ENCODE measurements at regions not wholly inside any gene's neighbourhood (a gene's known extent, or its start where the extent isn't known, plus 50 kb on each side); places are given as distances from the start of the nearest gene placed in this dataset.

GRCh38 chr4:34289962-34290361 lies 1954.4 kb downstream of the ARAP2 start:
- DNase-seq (ENCODE audit: low read depth in 1 of 2, low spot score in 1 of 2): no peak
- CTCF ChIA-PET: no interaction called here
- POLR2A ChIA-PET: no interaction called here

DNA sequence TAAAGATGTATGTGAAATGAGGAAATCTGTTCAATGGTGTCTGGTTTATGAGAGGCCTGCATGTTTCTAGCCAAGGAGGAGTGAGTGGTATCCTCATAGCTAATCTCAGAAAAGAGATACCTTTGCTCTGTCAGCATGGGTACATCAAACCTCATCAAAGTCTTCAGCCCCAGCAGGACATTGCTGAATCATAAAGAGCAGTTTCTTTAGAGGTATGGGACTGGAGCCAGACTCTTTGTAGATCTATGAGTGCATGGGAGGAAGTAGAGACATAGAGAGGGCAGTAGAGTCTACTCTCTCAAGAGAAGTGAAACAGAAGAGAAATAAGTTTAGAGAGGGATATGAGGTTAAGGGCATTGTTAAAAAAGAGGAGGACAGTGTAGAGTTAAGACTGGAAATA lies 1950.9 kb downstream of the ARAP2 start:
- CTCF ChIA-PET: no interaction called here
- Histone ChIP-seq H3K27ac (no peak overlapping the region), H3K9me3 (no peaks in the 10 kb centered on the region), H3K4me1 (no peaks in the 10 kb centered on the region), H3K4me2 (no peak overlapping the region), H3K4me3 (no peak overlapping the region)
- TF ChIP-seq NR3C1 (IDR thresholded peaks at IDR 0.05) (no peak), CHD2 (IDR thresholded peaks at IDR 0.05; ENCODE audit: low read length, partially characterized antibody) (no peak)
- TF ChIP-seq, protein P1, sequence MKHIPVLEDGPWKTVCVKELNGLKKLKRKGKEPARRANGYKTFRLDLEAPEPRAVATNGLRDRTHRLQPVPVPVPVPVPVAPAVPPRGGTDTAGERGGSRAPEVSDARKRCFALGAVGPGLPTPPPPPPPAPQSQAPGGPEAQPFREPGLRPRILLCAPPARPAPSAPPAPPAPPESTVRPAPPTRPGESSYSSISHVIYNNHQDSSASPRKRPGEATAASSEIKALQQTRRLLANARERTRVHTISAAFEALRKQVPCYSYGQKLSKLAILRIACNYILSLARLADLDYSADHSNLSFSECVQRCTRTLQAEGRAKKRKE (CRISPR knock-in tag; IDR thresholded peaks at IDR 0.05; ENCODE audit: low read depth): no peak
- TF ChIP-seq, protein P2, sequence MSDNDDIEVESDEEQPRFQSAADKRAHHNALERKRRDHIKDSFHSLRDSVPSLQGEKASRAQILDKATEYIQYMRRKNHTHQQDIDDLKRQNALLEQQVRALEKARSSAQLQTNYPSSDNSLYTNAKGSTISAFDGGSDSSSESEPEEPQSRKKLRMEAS (IDR thresholded peaks at IDR 0.05): no peak
- POLR2A ChIA-PET: no interaction called here
- ATAC-seq (no peak), FAIRE-seq (no peak), DNase-seq (ENCODE audit: low read depth in 1 of 2, low spot score in 1 of 2) (peak in 1 of 2 experiments; percentile 3)

More at GRCh38 chr4:34289962-34290361, 1954.4 kb downstream of the ARAP2 start:
- ATAC-seq (no peak), FAIRE-seq (no peak)
- no peaks in the 10 kb centered on the region for H3K9me3 ChIP-seq
- H3K4me3 ChIP-seq: no peak overlapping the region
- TF ChIP-seq MAFK (IDR thresholded peaks at IDR 0.05; ENCODE audit: partially characterized antibody) (peak; percentile 12), CEBPB (IDR thresholded peaks at IDR 0.05) (no peak)
- H3K4me1 ChIP-seq: no peaks in the 10 kb centered on the region
- no peak overlapping the region for H3K27ac ChIP-seq
- no peak overlapping the region for H3K4me2 ChIP-seq

- no peak overlapping the region for H3K4me3 ChIP-seq
- ATAC-seq (no peak), DNase-seq (ENCODE audit: low read depth in 1 of 2, low spot score in 1 of 2) (no peak), FAIRE-seq (no peak)
- TF ChIP-seq GATA3 (IDR thresholded peaks at IDR 0.05; ENCODE audit: borderline replicate concordance): no peak
- no peak for TF ChIP-seq RFX5 (IDR thresholded peaks at IDR 0.05)
- no peak for TF ChIP-seq NPAS2 (CRISPR knock-in tag; IDR thresholded peaks at IDR 0.05; ENCODE audit: borderline replicate concordance)
- no peak for TF ChIP-seq POLR2AphosphoS2 (conservative IDR thresholded peaks at IDR 0.05; ENCODE audit: low read length)
- no peak for TF ChIP-seq RAD21 (conservative IDR thresholded peaks at IDR 0.05 in 1 of 2, IDR thresholded peaks at IDR 0.05 in 1 of 2)
- no peak for TF ChIP-seq BHLHE40 (IDR thresholded peaks at IDR 0.05; ENCODE audit: low read depth, low read length)
- TF ChIP-seq MAFK (IDR thresholded peaks at IDR 0.05; ENCODE audit: partially characterized antibody): no peak
- TF ChIP-seq SREBF2 (IDR thresholded peaks at IDR 0.05): no peak
- TF ChIP-seq, protein P3, sequence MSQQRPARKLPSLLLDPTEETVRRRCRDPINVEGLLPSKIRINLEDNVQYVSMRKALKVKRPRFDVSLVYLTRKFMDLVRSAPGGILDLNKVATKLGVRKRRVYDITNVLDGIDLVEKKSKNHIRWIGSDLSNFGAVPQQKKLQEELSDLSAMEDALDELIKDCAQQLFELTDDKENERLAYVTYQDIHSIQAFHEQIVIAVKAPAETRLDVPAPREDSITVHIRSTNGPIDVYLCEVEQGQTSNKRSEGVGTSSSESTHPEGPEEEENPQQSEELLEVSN (IDR thresholded peaks at IDR 0.05; ENCODE audit: borderline replicate concordance, low read depth): no peak
- TF ChIP-seq KDM1A (IDR thresholded peaks at IDR 0.05; ENCODE audit: low read depth): no peak
- no peak for TF ChIP-seq FOSB (CRISPR knock-in tag; IDR thresholded peaks at IDR 0.05)
- no peak for TF ChIP-seq RARB (CRISPR knock-in tag; IDR thresholded peaks at IDR 0.05)
- no peak overlapping the region for H3K27ac ChIP-seq
- POLR2A ChIA-PET: no interaction called here
- H3K4me2 ChIP-seq: no peak overlapping the region
- H3K4me1 ChIP-seq: no peaks in the 10 kb centered on the region
- CTCF ChIA-PET: no interaction called here
- no peaks in the 10 kb centered on the region for H3K9me3 ChIP-seq
Observed at GRCh38 chr4:34309383-34309906, 1934.9 kb downstream of the ARAP2 start.

DNA sequence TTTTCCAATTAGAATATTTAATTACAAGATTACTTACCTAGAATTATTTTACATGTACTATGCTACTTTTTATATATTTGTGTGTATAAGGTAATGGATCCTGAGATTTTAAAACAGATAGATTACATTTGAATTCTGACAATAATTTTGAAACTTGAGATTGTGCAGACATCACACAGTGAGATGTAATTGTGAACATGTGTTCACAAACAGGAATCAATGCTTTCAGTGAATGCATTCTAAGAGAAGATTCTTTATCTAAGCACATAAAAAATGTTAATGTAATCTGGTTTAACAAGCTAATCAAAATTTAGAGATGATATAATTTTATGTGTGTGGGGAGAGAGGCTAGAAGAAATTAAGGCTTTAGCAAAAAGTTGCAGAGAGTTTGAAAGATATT lies 1925.5 kb downstream of the ARAP2 start:
- no peak for ATAC-seq
- TF ChIP-seq, protein P4, sequence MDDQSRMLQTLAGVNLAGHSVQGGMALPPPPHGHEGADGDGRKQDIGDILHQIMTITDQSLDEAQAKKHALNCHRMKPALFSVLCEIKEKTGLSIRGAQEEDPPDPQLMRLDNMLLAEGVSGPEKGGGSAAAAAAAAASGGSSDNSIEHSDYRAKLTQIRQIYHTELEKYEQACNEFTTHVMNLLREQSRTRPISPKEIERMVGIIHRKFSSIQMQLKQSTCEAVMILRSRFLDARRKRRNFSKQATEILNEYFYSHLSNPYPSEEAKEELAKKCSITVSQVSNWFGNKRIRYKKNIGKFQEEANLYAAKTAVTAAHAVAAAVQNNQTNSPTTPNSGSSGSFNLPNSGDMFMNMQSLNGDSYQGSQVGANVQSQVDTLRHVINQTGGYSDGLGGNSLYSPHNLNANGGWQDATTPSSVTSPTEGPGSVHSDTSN (IDR thresholded peaks at IDR 0.05): no peak
- no peak for TF ChIP-seq HOXA7 (CRISPR knock-in tag; IDR thresholded peaks at IDR 0.05)
- no peak for TF ChIP-seq MYC (IDR thresholded peaks at IDR 0.05; ENCODE audit: borderline replicate concordance, low read length)
- TF ChIP-seq CHD4 (IDR thresholded peaks at IDR 0.05; ENCODE audit: borderline replicate concordance): no peak
- TF ChIP-seq RFX5 (IDR thresholded peaks at IDR 0.05): no peak
- no peak for TF ChIP-seq ESRRA (IDR thresholded peaks at IDR 0.05; ENCODE audit: borderline replicate concordance, low read length)
- TF ChIP-seq FOXS1 (CRISPR knock-in tag; IDR thresholded peaks at IDR 0.05): no peak
- TF ChIP-seq MAZ (IDR thresholded peaks at IDR 0.05; ENCODE audit: borderline replicate concordance, low read depth, low read length): no peak
- TF ChIP-seq HDAC2 (IDR thresholded peaks at IDR 0.05): no peak
- no peak for TF ChIP-seq RNF2 (IDR thresholded peaks at IDR 0.05; ENCODE audit: borderline replicate concordance, low read depth)
- TF ChIP-seq POLR2AphosphoS2 (conservative IDR thresholded peaks at IDR 0.05; ENCODE audit: low read length): no peak
- TF ChIP-seq BHLHE40 (IDR thresholded peaks at IDR 0.05; ENCODE audit: low read depth, low read length): no peak
- no peak for TF ChIP-seq HEYL (CRISPR knock-in tag; IDR thresholded peaks at IDR 0.05)
- no peak for TF ChIP-seq PHF8 (IDR thresholded peaks at IDR 0.05; ENCODE audit: borderline replicate concordance, low read depth)
- no peak for TF ChIP-seq NFE2L2 (conservative IDR thresholded peaks at IDR 0.05; ENCODE audit: low read length)
- no peak for TF ChIP-seq HES2 (IDR thresholded peaks at IDR 0.05)
- Histone ChIP-seq H3K9me3 (no peaks in the 10 kb centered on the region), H3K27ac (no peak overlapping the region), H3K4me2 (no peak overlapping the region), H3K4me1 (no peaks in the 10 kb centered on the region), H3K4me3 (no peak overlapping the region)
- no peak for DNase-seq (ENCODE audit: low read depth in 1 of 2, low spot score in 1 of 2)
- POLR2A ChIA-PET: no interaction called here
- no peak for FAIRE-seq
- CTCF ChIA-PET: no interaction called here
